Astrocyte of the spinal cord (primary cell): ENCODE measurements at regions not wholly inside any gene's neighbourhood (a gene's known extent, or its start where the extent isn't known, plus 50 kb on each side); places are given as distances from the start of the nearest gene placed in this dataset.

Experiments used
- DNase-seq: peaks from one replicate; pipeline ENCODE4 v3.0.0; 2011; ENCODE audit warnings: low read depth, low spot score
- H3K4me3 ChIP-seq: 2 replicates; pipeline ENCODE4 v1.5.1; 2011; ENCODE audit warnings: low read depth, mild to moderate bottlenecking, low read length, moderate library complexity
- in situ Hi-C: cut with HindIII; loops from 2 replicates; pipeline ENCODE4 v1.10.0; 2017; ENCODE audit warnings: low sequenced_read_pairs
- TF ChIP-seq, protein P1 (sequence below): IDR thresholded peaks from 2 replicates; pipeline ENCODE4 v1.5.1; 2012; ENCODE audit warnings: low read depth, mild to moderate bottlenecking, low read length, inconsistent platforms

DNA sequence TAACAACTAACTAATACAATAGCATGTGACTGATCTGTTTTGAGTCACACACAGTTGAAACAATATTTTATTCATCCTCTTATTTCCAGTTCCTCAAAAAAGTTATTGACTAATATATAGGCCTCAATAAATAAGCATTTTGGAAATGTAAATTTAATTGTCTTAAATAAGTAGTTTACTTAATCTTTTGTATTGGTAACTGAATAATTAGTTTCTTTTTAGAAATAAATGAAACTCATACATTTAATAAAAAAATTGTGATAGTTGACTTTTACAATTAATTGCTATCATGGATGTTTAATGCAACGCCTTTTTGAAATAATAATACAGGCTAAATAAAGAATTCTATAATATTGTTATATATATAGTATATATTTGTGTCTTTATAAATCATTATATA, 500.8 kb upstream of the PCDH20 start:
- in situ Hi-C loops: no loop called here
- no peak overlapping the region for H3K4me3 ChIP-seq
- no peak for DNase-seq
- TF ChIP-seq, protein P1, sequence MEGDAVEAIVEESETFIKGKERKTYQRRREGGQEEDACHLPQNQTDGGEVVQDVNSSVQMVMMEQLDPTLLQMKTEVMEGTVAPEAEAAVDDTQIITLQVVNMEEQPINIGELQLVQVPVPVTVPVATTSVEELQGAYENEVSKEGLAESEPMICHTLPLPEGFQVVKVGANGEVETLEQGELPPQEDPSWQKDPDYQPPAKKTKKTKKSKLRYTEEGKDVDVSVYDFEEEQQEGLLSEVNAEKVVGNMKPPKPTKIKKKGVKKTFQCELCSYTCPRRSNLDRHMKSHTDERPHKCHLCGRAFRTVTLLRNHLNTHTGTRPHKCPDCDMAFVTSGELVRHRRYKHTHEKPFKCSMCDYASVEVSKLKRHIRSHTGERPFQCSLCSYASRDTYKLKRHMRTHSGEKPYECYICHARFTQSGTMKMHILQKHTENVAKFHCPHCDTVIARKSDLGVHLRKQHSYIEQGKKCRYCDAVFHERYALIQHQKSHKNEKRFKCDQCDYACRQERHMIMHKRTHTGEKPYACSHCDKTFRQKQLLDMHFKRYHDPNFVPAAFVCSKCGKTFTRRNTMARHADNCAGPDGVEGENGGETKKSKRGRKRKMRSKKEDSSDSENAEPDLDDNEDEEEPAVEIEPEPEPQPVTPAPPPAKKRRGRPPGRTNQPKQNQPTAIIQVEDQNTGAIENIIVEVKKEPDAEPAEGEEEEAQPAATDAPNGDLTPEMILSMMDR: no peak

DNA sequence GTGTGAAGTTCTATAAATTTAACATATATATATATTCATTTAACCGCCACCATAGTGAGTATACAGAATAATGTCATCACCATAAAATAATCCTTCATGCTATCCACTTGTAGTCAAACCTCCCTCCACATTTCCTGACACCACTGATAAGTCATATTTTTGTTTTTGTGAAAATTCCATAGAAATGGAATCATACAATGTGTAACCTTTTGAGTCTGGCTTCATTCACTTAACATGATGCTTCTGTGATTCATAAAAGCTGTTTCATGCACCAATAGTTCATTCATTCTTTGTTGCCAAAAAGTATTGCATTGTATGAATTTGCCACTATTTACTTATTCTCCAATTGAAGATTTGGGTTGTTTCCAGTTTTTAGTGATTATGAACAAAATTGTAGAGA, 497.5 kb upstream of the PCDH20 start:
- no peak overlapping the region for H3K4me3 ChIP-seq
- in situ Hi-C loops: no loop called here
- DNase-seq: no peak
- TF ChIP-seq, protein P1: no peak

GRCh38 chr13:61908906-61909615, 493.4 kb upstream of the PCDH20 start:
- H3K4me3 ChIP-seq: no peak overlapping the region
- DNase-seq: no peak
- TF ChIP-seq, protein P1: no peak
- in situ Hi-C loops: no loop called here

GRCh38 chr13:61905054-61905453, 489.4 kb upstream of the PCDH20 start:
- TF ChIP-seq, protein P1: no peak
- H3K4me3 ChIP-seq: no peak overlapping the region
- no peak for DNase-seq
- in situ Hi-C loops: no loop called here

DNA sequence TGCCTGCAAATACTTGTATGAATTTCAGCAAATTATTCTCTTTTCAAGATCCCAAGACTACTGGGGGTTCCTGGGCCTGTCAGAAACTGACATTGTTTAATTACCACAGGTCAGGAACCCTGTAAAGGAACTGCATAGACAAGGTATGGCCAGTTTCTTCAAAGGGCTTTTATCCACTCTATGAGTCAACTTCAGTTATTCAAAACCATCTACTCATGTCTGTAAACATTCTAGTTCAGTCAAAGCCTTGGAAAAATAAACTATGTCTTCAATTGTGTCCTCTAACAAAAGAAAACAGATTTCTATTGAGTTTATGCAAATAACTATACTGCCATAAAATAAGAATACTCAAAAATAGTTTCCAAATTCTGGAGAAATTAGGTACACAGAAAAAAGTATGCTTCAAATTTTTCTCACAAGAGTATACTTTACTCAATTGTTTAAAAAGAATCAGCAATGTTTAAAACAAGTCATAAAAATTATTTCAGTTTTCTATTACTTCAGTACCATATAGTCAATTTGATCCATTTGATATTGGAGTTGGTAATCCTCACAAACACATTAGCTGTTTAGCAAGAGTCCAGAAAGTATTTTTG, 486.4 kb upstream of the PCDH20 start:
- in situ Hi-C loops: no loop called here
- DNase-seq: no peak
- TF ChIP-seq, protein P1: no peak
- H3K4me3 ChIP-seq: no peak overlapping the region

DNA sequence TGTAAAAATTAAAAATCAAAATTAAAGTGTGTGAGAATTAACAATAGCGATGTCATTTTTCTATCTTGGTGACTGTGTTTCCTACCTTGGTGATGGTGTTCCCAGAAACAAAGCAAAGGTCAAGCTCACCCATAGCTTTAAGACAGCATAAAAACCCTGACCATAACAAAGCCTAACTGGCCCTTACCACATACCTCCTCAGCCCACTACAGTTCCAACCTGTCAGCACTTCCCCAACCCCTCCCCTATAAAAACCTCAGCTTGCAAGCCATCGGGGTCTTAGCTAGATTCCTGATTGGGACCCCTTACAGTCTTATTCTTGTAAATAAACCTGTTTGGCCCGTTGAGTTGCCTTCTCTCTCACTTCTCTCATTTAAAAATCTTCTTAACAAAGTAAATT, 484.4 kb upstream of the PCDH20 start:
- TF ChIP-seq, protein P1: no peak
- in situ Hi-C loops: no loop called here

More for the DNA sequence above, 484.4 kb upstream of the PCDH20 start:
- DNase-seq: no peak
- H3K4me3 ChIP-seq: no peak overlapping the region
